IMR-90 (cell line): ENCODE measurements at regions not wholly inside any gene's neighbourhood (a gene's known extent, or its start where the extent isn't known, plus 50 kb on each side); places are given as distances from the start of the nearest gene placed in this dataset.

Source experiments
- ATAC-seq: fragments of 200-7000 bp; cut with Tn5 transposase; 2 replicates; pipeline ENCODE4 v1.9.1; 2020; ENCODE audit warnings: low read depth, mild to moderate bottlenecking, moderate library complexity
- BruUV-seq: library from RNA; stranded (reverse); fragments of 400-500 nt; replicated peaks from 2 replicates; lab custom pipeline; 2021; lab: Mats Ljungman, UMichigan
- CTCF ChIA-PET: fragments of 300-600 bp; formaldehyde crosslinking; extraction: SDS; loops from one replicate; lab custom pipeline; 2021; ENCODE audit warnings: antibody characterized with exemption; lab: Yijun Ruan, JAX
- POLR2A ChIA-PET: fragments of 300-600 bp; sonication (Branson Sonifier 250); formaldehyde crosslinking; loops from one replicate; lab custom pipeline; 2022; ENCODE audit warnings: antibody characterized with exemption; ENCODE audit not compliant: unreplicated experiment; lab: Charles Lee
- DNase-seq: peaks from one replicate; pipeline ENCODE4 v3.0.0; 2013
- H2AFZ ChIP-seq: replicated peaks from 2 replicates; pipeline ENCODE3; 2013; ENCODE audit warnings: low read length, mild to moderate bottlenecking; ENCODE audit not compliant: poor library complexity
- H2AK5ac ChIP-seq: 2 replicates; pipeline ENCODE4 v1.6.1; 2013; ENCODE audit warnings: low read depth, low read length, inconsistent platforms
- H2AK9ac ChIP-seq: replicated peaks from 2 replicates; pipeline ENCODE3; 2013; ENCODE audit warnings: mild to moderate bottlenecking, low read depth, low read length, moderate library complexity; ENCODE audit not compliant: poor library complexity
- H2BK120ac ChIP-seq: 2 replicates; pipeline ENCODE4 v1.6.1; 2013; ENCODE audit warnings: low read depth, low read length, inconsistent platforms
- H2BK15ac ChIP-seq: 3 replicates; pipeline ENCODE4 v1.6.1; 2013; ENCODE audit warnings: low read depth, low read length, inconsistent platforms
- H2BK20ac ChIP-seq: 2 replicates; pipeline ENCODE4 v1.6.1; 2013; ENCODE audit warnings: low read depth, mild to moderate bottlenecking, inconsistent platforms, low read length, moderate library complexity
- H2BK5ac ChIP-seq: 2 replicates; pipeline ENCODE4 v1.6.1; 2013; ENCODE audit warnings: mild to moderate bottlenecking, low read depth, low read length, inconsistent platforms; ENCODE audit not compliant: poor library complexity, severe bottlenecking
- H3K14ac ChIP-seq: replicated peaks from 2 replicates; pipeline ENCODE4 v1.6.1; 2013; ENCODE audit warnings: low read depth, low read length, inconsistent platforms
- H3K18ac ChIP-seq: 2 replicates; pipeline ENCODE4 v1.6.1; 2013; ENCODE audit warnings: low read depth, low read length, control low read depth
- H3K23ac ChIP-seq: 2 replicates; pipeline ENCODE4 v1.6.1; 2013; ENCODE audit warnings: low read depth, low read length, inconsistent platforms
- H3K27ac ChIP-seq: 2 replicates; pipeline ENCODE4 v1.5.1; 2013; ENCODE audit warnings: mild to moderate bottlenecking, control low read depth, low read length; ENCODE audit not compliant: insufficient read depth
- H3K27me3 ChIP-seq: 2 replicates; pipeline ENCODE4 v1.6.1; 2013; ENCODE audit warnings: low read length; ENCODE audit not compliant: control insufficient read depth, insufficient read depth
- H3K36me3 ChIP-seq: 2 replicates; pipeline ENCODE4 v1.6.1; 2013; ENCODE audit warnings: low read length, mixed read lengths; ENCODE audit not compliant: control insufficient read depth, insufficient read depth
- H3K4ac ChIP-seq: 2 replicates; pipeline ENCODE4 v1.6.1; 2013; ENCODE audit warnings: low read depth, low read length, inconsistent platforms
- H3K4me1 ChIP-seq: 2 replicates; pipeline ENCODE4 v1.6.1; 2013; ENCODE audit warnings: low read length, mixed read lengths; ENCODE audit not compliant: control insufficient read depth, insufficient read depth
- H3K4me2 ChIP-seq: 2 replicates; pipeline ENCODE4 v1.6.1; 2013; ENCODE audit warnings: low read depth, mild to moderate bottlenecking, control low read depth, low read length, moderate library complexity
- H3K4me3 ChIP-seq: 2 replicates; pipeline ENCODE4 v1.5.1; 2013; ENCODE audit warnings: low read depth, mild to moderate bottlenecking, control low read depth, low read length, moderate library complexity; ENCODE audit not compliant: insufficient read depth
- H3K56ac ChIP-seq: 2 replicates; pipeline ENCODE4 v1.6.1; 2013; ENCODE audit warnings: low read length, inconsistent platforms; ENCODE audit not compliant: insufficient read depth; ENCODE audit errors: extremely low read depth
- H3K79me1 ChIP-seq, 2 experiments: 2 replicates each; pipeline ENCODE4 v1.6.1; 2013; ENCODE audit warnings: low read length in 2 of 2, inconsistent platforms in 1 of 2, low read depth in 1 of 2
- H3K9ac ChIP-seq: 2 replicates; pipeline ENCODE4 v1.6.1; 2013; ENCODE audit warnings: low read depth, low read length, control low read depth
- H3K9me1 ChIP-seq: 2 replicates; pipeline ENCODE4 v1.6.1; 2013; ENCODE audit warnings: low read length, inconsistent platforms; ENCODE audit not compliant: insufficient read depth
- H3K9me3 ChIP-seq: 2 replicates; pipeline ENCODE4 v1.6.1; 2013; ENCODE audit warnings: low read length; ENCODE audit not compliant: control insufficient read depth, insufficient read depth
- H4K20me1 ChIP-seq: 2 replicates; pipeline ENCODE4 v1.6.1; 2013; ENCODE audit warnings: low read length, inconsistent platforms; ENCODE audit not compliant: insufficient read depth
- H4K5ac ChIP-seq: 2 replicates; pipeline ENCODE4 v1.6.1; 2013; ENCODE audit warnings: mild to moderate bottlenecking, low read depth, low read length, control low read depth
- H4K8ac ChIP-seq, 2 experiments: 2 replicates each; pipeline ENCODE4 v1.6.1; 2013; ENCODE audit warnings: low read depth in 2 of 2, low read length in 2 of 2, control low read depth in 1 of 2, inconsistent platforms in 1 of 2
- H4K91ac ChIP-seq: 2 replicates; pipeline ENCODE4 v1.6.1; 2013; ENCODE audit warnings: low read depth, low read length, inconsistent platforms; ENCODE audit not compliant: insufficient read depth
- CEBPB ChIP-seq: IDR thresholded peaks from 2 replicates; pipeline ENCODE4 v1.6.1; 2012; ENCODE audit warnings: low read depth, low read length, improper control_type of control experiment
- CTCF ChIP-seq: conservative IDR thresholded peaks from 2 replicates; pipeline ENCODE4 v1.5.1; 2012; ENCODE audit warnings: mild to moderate bottlenecking, low read depth, low read length, improper control_type of control experiment
- ELK1 ChIP-seq: fragments of 150-350 bp; IDR thresholded peaks from 2 replicates; pipeline ENCODE4 v1.6.1; 2016; ENCODE audit warnings: low read depth, mild to moderate bottlenecking, low read length, moderate library complexity, borderline replicate concordance
- MAZ ChIP-seq: IDR thresholded peaks from 2 replicates; pipeline ENCODE4 v1.6.1; 2012; ENCODE audit warnings: low read depth, mild to moderate bottlenecking, low read length, improper control_type of control experiment, moderate library complexity, borderline replicate concordance
- NFE2L2 ChIP-seq: fragments of 150-350 bp; IDR thresholded peaks from 2 replicates; pipeline ENCODE4 v1.6.1; 2016; ENCODE audit warnings: low read depth, mild to moderate bottlenecking, low read length
- RAD21 ChIP-seq: IDR thresholded peaks from 2 replicates; pipeline ENCODE4 v1.6.1; 2012; ENCODE audit warnings: low read length, improper control_type of control experiment
- USF2 ChIP-seq: fragments of 150-350 bp; IDR thresholded peaks from 2 replicates; pipeline ENCODE4 v1.6.1; 2017; ENCODE audit warnings: mild to moderate bottlenecking, antibody characterized with exemption, low read length, low read depth
- WGBS, 2 experiments: methylation state at CpG; one replicate each; pipeline versions ENCODE4 v1.1.5 to v1.1.7; 2013; ENCODE audit warnings: missing lambda C conversion rate in 2 of 2; ENCODE audit not compliant: insufficient read length in 1 of 2; ENCODE audit errors: extremely low coverage in 2 of 2; 5-methylcytosine and 5-hydroxymethylcytosine counted together
- dilution Hi-C: fragments of 300-500 bp; cut with HindIII; formaldehyde crosslinking; loops from one replicate; pipeline ENCODE4 v1.14.3; 2018; ENCODE audit warnings: low sequenced_read_pairs; ENCODE audit not compliant: unreplicated experiment
- in situ Hi-C: fragments of 300-500 bp; cut with MboI; formaldehyde crosslinking; loops from 3 replicates; pipeline ENCODE4 v1.14.3; 2019; ENCODE audit warnings: low sequenced_read_pairs, inconsistent platforms, mixed read lengths
- intact Hi-C: fragments of 100-400 bp; cut with micrococcal nuclease; formaldehyde crosslinking; loops from 2 replicates; pipeline ENCODE4 v1.10.0; 2022

- Histone ChIP-seq H2AFZ (no peak overlapping the region), H3K79me1 (no peaks in the 10 kb centered on the region), H3K27ac (no peak overlapping the region), H3K4me1 (no peaks in the 10 kb centered on the region), H3K4ac (no peak overlapping the region), H4K20me1 (no peaks in the 10 kb centered on the region), H2AK5ac (no peak overlapping the region), H3K4me2 (no peak overlapping the region), H3K56ac (no peak overlapping the region), H2BK120ac (no peak overlapping the region), H4K8ac (no peak overlapping the region), H3K9me1 (no peaks in the 10 kb centered on the region), H3K23ac (no peak overlapping the region), H4K91ac (no peak overlapping the region), H3K4me3 (no peak overlapping the region), H3K14ac (no peak overlapping the region), H2AK9ac (no peak overlapping the region), H2BK20ac (no peak overlapping the region), H4K5ac (no peak overlapping the region), H3K36me3 (no peaks in the 10 kb centered on the region), H3K9me3 (peaks cover 6% of the 10 kb centered on the region; the same call in 1 of the 2 replicates), H2BK5ac (no peak overlapping the region), H3K9ac (no peak overlapping the region), H3K27me3 (no peaks in the 10 kb centered on the region), H2BK15ac (no peak overlapping the region), H3K18ac (no peak overlapping the region)
- no TSS peak for BruUV-seq
- WGBS, 2 experiments: 20% methylated on average over 1 of the region's 4 CpGs; no CpG with 5 or more reads in 1 of the 2 experiments
- intact Hi-C loops: no loop called here
- dilution Hi-C loops: no loop called here
- in situ Hi-C loops: no loop called here
- POLR2A ChIA-PET: no interaction called here
- no peak for ATAC-seq
- no peak for TF ChIP-seq NFE2L2
- TF ChIP-seq USF2: no peak
- no peak for TF ChIP-seq CTCF
- TF ChIP-seq RAD21: no peak
- no peak for TF ChIP-seq CEBPB
- no peak for TF ChIP-seq MAZ
- TF ChIP-seq ELK1: no peak
- CTCF ChIA-PET: no interaction called here
- DNase-seq: no peak
These were observed 223.9 kb upstream of the TOX3 start for GRCh38 chr16:52770828-52771227.
